ENCODE measurements at regions not wholly inside any gene's neighbourhood (a gene's known extent, or its start where the extent isn't known, plus 50 kb on each side); places are given as distances from the start of the nearest gene placed in this dataset.

DNA sequence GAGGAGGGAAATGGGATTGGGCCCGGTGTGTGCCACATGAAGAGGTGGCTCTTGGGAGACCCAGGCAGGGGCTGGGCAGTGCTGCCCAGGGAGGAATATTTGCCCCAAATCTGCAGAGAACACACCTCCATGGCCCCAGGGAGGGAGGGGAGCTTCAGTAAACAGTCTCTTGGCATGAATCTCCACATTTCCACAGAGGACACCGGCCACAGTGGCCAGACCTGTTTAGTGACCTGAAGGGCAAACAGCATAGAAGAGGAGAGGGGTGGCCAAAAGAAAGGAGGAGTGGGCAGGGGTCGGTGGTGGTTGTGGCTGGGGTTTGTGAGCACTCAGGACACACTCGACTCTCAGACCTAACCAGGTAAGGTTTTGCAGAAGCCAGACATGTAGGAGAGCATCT lies 54.0 kb upstream of the IFFO2 start:
- TF ChIP-seq SP1 (IDR thresholded peaks at IDR 0.05; ENCODE audit: low read depth) (no peak), EZH2 (IDR thresholded peaks at IDR 0.05) (no peak), TCF7L2 (IDR thresholded peaks at IDR 0.05; ENCODE audit: borderline replicate concordance, extremely low read depth, insufficient read depth, insufficient read length) (no peak), EGR1 (IDR thresholded peaks at IDR 0.05; ENCODE audit: low read depth) (no peak), SIN3A (IDR thresholded peaks at IDR 0.05; ENCODE audit: low read depth) (no peak), POLR2A (IDR thresholded peaks at IDR 0.05; ENCODE audit: borderline replicate concordance, extremely low read depth, insufficient read depth, insufficient read length) (no peak), RAD21 (IDR thresholded peaks at IDR 0.05; ENCODE audit: low read depth) (no peak), JUND (IDR thresholded peaks at IDR 0.05) (no peak), EZH2phosphoT487 (IDR thresholded peaks at IDR 0.05; ENCODE audit: borderline replicate concordance) (no peak), POLR2AphosphoS5 (IDR thresholded peaks at IDR 0.05; ENCODE audit: low read depth, low read length) (no peak)
- TF ChIP-seq, protein P1, sequence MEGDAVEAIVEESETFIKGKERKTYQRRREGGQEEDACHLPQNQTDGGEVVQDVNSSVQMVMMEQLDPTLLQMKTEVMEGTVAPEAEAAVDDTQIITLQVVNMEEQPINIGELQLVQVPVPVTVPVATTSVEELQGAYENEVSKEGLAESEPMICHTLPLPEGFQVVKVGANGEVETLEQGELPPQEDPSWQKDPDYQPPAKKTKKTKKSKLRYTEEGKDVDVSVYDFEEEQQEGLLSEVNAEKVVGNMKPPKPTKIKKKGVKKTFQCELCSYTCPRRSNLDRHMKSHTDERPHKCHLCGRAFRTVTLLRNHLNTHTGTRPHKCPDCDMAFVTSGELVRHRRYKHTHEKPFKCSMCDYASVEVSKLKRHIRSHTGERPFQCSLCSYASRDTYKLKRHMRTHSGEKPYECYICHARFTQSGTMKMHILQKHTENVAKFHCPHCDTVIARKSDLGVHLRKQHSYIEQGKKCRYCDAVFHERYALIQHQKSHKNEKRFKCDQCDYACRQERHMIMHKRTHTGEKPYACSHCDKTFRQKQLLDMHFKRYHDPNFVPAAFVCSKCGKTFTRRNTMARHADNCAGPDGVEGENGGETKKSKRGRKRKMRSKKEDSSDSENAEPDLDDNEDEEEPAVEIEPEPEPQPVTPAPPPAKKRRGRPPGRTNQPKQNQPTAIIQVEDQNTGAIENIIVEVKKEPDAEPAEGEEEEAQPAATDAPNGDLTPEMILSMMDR (IDR thresholded peaks at IDR 0.05 in 2 of 3, conservative IDR thresholded peaks at IDR 0.05 in 1 of 3; ENCODE audit: borderline replicate concordance in 1 of 3, insufficient read depth in 1 of 3, low read depth in 2 of 3, low read length in 2 of 3): no peak
- TF ChIP-seq, protein P2, sequence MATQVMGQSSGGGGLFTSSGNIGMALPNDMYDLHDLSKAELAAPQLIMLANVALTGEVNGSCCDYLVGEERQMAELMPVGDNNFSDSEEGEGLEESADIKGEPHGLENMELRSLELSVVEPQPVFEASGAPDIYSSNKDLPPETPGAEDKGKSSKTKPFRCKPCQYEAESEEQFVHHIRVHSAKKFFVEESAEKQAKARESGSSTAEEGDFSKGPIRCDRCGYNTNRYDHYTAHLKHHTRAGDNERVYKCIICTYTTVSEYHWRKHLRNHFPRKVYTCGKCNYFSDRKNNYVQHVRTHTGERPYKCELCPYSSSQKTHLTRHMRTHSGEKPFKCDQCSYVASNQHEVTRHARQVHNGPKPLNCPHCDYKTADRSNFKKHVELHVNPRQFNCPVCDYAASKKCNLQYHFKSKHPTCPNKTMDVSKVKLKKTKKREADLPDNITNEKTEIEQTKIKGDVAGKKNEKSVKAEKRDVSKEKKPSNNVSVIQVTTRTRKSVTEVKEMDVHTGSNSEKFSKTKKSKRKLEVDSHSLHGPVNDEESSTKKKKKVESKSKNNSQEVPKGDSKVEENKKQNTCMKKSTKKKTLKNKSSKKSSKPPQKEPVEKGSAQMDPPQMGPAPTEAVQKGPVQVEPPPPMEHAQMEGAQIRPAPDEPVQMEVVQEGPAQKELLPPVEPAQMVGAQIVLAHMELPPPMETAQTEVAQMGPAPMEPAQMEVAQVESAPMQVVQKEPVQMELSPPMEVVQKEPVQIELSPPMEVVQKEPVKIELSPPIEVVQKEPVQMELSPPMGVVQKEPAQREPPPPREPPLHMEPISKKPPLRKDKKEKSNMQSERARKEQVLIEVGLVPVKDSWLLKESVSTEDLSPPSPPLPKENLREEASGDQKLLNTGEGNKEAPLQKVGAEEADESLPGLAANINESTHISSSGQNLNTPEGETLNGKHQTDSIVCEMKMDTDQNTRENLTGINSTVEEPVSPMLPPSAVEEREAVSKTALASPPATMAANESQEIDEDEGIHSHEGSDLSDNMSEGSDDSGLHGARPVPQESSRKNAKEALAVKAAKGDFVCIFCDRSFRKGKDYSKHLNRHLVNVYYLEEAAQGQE (IDR thresholded peaks at IDR 0.05; ENCODE audit: low read depth): no peak

Data from HCT116 (cell line).